GM12872 (cell line): ENCODE measurements at regions not wholly inside any gene's neighbourhood (a gene's known extent, or its start where the extent isn't known, plus 50 kb on each side); places are given as distances from the start of the nearest gene placed in this dataset.

Experiments used
- TF ChIP-seq, protein P1 (sequence below): IDR thresholded peaks from 3 replicates; pipeline ENCODE4 v1.5.1; 2011; ENCODE audit warnings: low read depth, mild to moderate bottlenecking, low read length, moderate library complexity; ENCODE audit not compliant: insufficient read depth

DNA sequence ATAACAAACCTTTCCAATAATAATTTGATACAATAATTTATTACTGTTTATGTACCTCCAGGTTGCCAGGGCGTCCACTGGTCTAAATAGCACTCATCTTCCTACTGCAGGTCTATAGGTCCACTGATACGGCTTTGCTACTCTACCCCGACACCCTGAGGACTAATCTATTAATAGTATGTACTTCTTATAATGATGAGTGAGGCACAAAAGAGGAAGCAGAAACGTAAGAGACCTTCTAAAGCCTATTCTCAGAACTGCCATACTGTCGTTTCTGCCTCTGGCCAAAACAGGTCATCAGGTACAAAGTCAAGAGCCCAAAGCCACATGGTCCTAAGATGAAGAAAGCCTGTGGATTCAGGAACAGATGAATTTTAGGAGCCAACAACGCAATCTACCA is 163.2 kb upstream of the GRM7 start:
- TF ChIP-seq, protein P1, sequence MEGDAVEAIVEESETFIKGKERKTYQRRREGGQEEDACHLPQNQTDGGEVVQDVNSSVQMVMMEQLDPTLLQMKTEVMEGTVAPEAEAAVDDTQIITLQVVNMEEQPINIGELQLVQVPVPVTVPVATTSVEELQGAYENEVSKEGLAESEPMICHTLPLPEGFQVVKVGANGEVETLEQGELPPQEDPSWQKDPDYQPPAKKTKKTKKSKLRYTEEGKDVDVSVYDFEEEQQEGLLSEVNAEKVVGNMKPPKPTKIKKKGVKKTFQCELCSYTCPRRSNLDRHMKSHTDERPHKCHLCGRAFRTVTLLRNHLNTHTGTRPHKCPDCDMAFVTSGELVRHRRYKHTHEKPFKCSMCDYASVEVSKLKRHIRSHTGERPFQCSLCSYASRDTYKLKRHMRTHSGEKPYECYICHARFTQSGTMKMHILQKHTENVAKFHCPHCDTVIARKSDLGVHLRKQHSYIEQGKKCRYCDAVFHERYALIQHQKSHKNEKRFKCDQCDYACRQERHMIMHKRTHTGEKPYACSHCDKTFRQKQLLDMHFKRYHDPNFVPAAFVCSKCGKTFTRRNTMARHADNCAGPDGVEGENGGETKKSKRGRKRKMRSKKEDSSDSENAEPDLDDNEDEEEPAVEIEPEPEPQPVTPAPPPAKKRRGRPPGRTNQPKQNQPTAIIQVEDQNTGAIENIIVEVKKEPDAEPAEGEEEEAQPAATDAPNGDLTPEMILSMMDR = no peak

DNA sequence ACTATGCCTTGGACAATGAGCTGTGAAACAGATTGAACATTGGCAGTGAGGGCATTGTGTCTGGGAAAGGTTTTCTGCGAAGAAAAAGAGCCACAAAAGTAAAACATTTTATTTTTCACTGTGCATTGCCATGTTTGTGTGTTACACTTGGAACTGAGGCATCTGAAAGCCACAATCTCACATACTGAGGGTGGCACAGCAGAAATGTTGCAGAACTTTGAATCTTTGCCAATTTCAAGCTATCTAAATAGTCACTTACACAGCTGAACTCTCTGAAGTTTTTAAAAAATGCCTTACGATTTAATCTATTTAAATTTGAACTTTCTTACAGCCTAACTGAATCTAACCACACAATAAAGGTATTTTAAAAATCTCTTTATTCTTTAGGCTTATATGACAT is 154.1 kb upstream of the GRM7 start:
- TF ChIP-seq, protein P1 = no peak

DNA sequence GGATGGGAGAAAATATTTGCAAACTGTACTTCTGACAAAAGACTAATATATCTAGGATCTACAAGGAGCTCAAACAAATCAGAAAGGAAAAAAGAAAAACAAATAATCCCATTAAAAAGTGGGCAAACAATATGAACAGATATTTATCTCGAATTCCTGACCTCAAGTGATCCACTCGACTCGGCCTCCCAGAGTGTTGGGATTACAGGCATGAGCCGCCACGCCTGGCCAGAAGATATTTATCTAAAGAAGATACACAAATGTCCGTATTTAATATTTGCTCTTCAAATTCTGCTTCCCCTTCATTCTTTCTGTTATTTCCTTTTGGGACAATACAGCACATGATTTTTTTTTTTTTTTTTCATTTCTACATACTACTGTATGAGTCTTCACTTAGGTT is 151.7 kb upstream of the GRM7 start:
- TF ChIP-seq, protein P1 = no peak

DNA sequence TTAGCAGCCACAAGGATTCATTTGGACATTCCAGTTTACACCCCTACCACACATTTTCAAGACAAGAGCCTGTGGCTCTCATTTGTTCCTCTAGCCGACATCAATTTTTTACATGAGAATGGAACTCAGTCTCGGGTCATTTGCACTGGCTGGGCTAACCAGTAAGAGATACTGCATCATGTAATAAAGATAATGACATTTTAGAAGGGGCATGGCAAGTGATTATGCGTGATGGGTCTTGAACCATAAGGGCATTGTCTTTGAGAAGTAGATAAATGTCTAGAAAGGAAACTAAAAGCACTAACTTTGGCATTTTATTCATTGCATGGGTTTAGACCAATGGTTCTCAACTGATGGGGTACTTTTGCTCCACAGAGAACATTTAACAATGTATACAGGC is 146.0 kb upstream of the GRM7 start:
- TF ChIP-seq, protein P1 = no peak

DNA sequence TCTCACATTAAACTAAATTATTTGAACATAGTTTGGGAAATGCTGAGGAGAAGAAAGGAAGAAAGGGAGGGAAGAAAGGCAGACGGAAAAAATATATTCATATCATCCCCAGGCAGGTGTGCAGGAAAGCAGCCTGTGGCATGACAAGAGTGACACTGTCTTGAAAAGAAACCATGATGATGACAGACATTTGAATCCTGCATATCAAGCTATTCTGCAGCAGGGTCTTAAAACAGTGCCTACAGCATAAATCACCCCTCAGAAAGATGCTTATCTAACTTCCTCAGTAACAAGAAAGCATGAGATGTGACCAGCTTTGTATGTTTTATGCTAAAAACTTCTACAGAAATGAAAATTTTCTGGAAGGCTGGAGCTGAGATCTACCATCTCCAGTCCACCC is 144.5 kb upstream of the GRM7 start:
- TF ChIP-seq, protein P1 = no peak

DNA sequence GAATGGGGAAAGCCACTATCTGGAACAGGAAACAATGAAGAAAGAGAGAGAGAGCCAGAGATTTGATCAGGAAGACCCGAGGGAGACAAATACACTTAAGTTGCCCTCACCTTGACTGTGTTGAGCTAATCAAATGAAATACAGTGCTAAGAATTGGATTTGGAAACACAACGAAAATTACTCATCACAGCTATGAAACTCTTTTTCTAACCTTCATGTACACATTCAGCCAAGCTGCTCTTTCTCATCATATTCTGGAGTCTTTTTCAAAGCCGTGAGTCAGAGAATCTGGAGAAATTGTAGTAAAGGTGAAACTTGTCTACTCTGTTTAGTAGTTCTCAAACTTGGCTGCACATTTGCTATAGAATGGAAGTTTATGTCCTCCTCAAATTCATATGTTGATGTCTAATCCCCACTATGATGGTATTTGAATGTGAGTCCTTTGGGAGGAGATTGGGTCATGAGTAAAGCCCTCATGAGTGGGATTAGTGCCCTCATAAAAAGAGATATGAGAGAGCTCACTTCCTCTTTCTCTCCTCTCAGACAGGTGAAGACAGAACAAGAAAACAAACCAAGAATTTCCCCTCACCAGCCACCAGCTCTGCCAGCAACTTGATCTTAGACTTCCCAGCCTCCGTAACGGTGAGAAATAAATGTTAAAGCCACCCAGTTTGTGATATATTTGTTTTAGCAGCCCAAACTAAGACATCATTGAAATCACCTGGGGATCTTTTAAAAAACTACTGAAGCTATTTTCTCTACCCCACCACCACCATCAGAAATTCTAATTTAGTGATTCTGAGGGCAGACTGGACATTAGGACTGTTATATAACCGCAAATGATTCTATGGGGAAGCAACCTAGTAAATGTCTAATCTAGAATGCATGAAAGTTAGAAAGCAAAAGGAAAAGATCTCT is 143.6 kb upstream of the GRM7 start:
- TF ChIP-seq, protein P1 = no peak

DNA sequence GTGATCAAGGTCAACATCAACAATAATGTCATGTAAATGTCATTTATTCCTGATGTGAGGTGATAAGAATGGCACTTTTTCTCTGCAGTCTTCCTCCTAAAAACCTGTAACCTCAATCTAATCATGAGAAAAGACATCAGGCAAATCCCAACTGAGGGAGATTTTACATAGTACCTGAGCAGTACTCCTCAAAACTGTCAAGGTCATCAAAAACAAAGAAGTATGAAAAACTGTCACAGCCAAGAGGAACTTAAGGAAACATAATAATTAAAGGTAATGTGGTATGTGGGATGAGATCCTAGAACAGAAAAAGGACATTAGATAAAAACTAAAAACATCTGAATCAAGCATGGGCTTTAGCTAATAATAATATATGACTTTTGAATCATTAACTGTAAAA is 140.9 kb upstream of the GRM7 start:
- TF ChIP-seq, protein P1 = no peak
